GM23338 (cell line): ENCODE measurements at regions not wholly inside any gene's neighbourhood (a gene's known extent, or its start where the extent isn't known, plus 50 kb on each side); places are given as distances from the start of the nearest gene placed in this dataset.

Experiments used
- ATAC-seq: fragments of 200-7000 bp; cut with Tn5 transposase; 3 replicates; pipeline ENCODE4 v1.9.1; 2020
- DNase-seq: peaks from one replicate; pipeline ENCODE4 v3.0.0-alpha.2; 2015; ENCODE audit warnings: low spot score
- H2AFZ ChIP-seq: fragments of 200-600 bp; sonication (generic); 2 replicates; pipeline ENCODE4 v1.8.0; 2016; ENCODE audit warnings: antibody characterized with exemption, mild to moderate bottlenecking, moderate library complexity
- H3F3A ChIP-seq: fragments of 200-600 bp; sonication (generic); replicated peaks from 2 replicates; pipeline ENCODE4 v1.8.0; 2017; ENCODE audit warnings: antibody characterized with exemption, mixed run types, low read depth
- H3K27ac ChIP-seq: fragments of 200-600 bp; sonication (generic); 2 replicates; pipeline ENCODE4 v1.6.1; 2016; ENCODE audit warnings: low read depth
- H3K27me3 ChIP-seq: fragments of 200-600 bp; sonication (generic); 2 replicates; pipeline ENCODE4 v1.8.0; 2016; ENCODE audit warnings: mild to moderate bottlenecking, mixed run types, moderate library complexity; ENCODE audit not compliant: insufficient read depth
- H3K36me3 ChIP-seq: fragments of 200-600 bp; sonication (generic); 2 replicates; pipeline ENCODE4 v1.8.0; 2016; ENCODE audit warnings: mild to moderate bottlenecking; ENCODE audit not compliant: insufficient read depth
- H3K4me1 ChIP-seq: fragments of 200-600 bp; sonication (generic); 2 replicates; pipeline ENCODE4 v1.8.0; 2016; ENCODE audit warnings: mild to moderate bottlenecking, moderate library complexity; ENCODE audit not compliant: insufficient read depth
- H3K4me2 ChIP-seq: fragments of 200-600 bp; sonication (generic); 2 replicates; pipeline ENCODE4 v1.7.1; 2017; ENCODE audit warnings: mixed run types
- H3K4me3 ChIP-seq: fragments of 200-600 bp; sonication (generic); 2 replicates; pipeline ENCODE4 v1.6.1; 2016; ENCODE audit warnings: mixed run types
- H3K79me2 ChIP-seq: fragments of 200-600 bp; sonication (generic); replicated peaks from 2 replicates; pipeline ENCODE4 v1.8.0; 2017; ENCODE audit warnings: mild to moderate bottlenecking; ENCODE audit not compliant: insufficient read depth
- H3K9me2 ChIP-seq: fragments of 200-600 bp; sonication (generic); 2 replicates; pipeline ENCODE4 v1.8.0; 2017; ENCODE audit not compliant: insufficient read depth
- H4K20me1 ChIP-seq: fragments of 200-600 bp; sonication (generic); replicated peaks from 2 replicates; pipeline ENCODE4 v1.8.0; 2017; ENCODE audit warnings: mild to moderate bottlenecking; ENCODE audit not compliant: insufficient read depth
- H3K27ac Mint-ChIP-seq: 2 replicates; pipeline ENCODE4 v1.8.0; 2020; ENCODE audit warnings: inconsistent platforms, mild to moderate bottlenecking, moderate library complexity, mixed read lengths
- H3K27me3 Mint-ChIP-seq: 3 replicates; pipeline ENCODE4 v1.8.0; 2022; ENCODE audit warnings: low read depth, mild to moderate bottlenecking, moderate library complexity, mixed read lengths, inconsistent platforms; ENCODE audit not compliant: insufficient read depth, poor library complexity
- H3K36me3 Mint-ChIP-seq: 3 replicates; pipeline ENCODE4 v1.8.0; 2021; ENCODE audit warnings: low read depth, mild to moderate bottlenecking, inconsistent platforms, moderate library complexity, mixed read lengths
- H3K4me1 Mint-ChIP-seq: 3 replicates; pipeline ENCODE4 v1.8.0; 2020; ENCODE audit warnings: mild to moderate bottlenecking, inconsistent platforms, mixed read lengths
- H3K4me3 Mint-ChIP-seq: 3 replicates; pipeline ENCODE4 v1.8.0; 2021; ENCODE audit warnings: moderate library complexity, mild to moderate bottlenecking, inconsistent platforms, mixed read lengths
- H3K9me3 Mint-ChIP-seq: 3 replicates; pipeline ENCODE4 v1.8.0; 2020; ENCODE audit warnings: moderate library complexity, mild to moderate bottlenecking, inconsistent platforms, mixed read lengths
- CREB1 ChIP-seq: fragments of 250-450 bp; sonication (Bioruptor Pico); IDR thresholded peaks from 2 replicates; pipeline ENCODE4 v1.5.0; 2020; ENCODE audit warnings: low read depth, mild to moderate bottlenecking, moderate library complexity
- CTCF ChIP-seq, 2 experiments: fragments of 200-600 bp in 1 of 2; sonication (generic) in 1 of 2; conservative IDR thresholded peaks; 2 replicates each; pipeline versions ENCODE4 v1.5.1 to v1.6.1; 2016 to 2017; ENCODE audit warnings: antibody characterized with exemption in 2 of 2, low read depth in 2 of 2, mild to moderate bottlenecking in 2 of 2, moderate library complexity in 1 of 2
- ETS1 ChIP-seq: IDR thresholded peaks from 2 replicates; pipeline ENCODE4 v1.6.1; 2016; ENCODE audit warnings: antibody characterized with exemption
- EZH2 ChIP-seq: fragments of 200-600 bp; sonication (generic); IDR thresholded peaks from one replicate; pipeline ENCODE4 v1.8.0; 2017; ENCODE audit warnings: antibody characterized with exemption, mild to moderate bottlenecking, low read depth; ENCODE audit not compliant: unreplicated experiment
- JUNB ChIP-seq: IDR thresholded peaks from one replicate; pipeline ENCODE4 v1.6.1; 2016; ENCODE audit warnings: antibody characterized with exemption; ENCODE audit not compliant: unreplicated experiment
- NANOG ChIP-seq: IDR thresholded peaks from 2 replicates; pipeline ENCODE4 v1.6.1; 2016; ENCODE audit warnings: antibody characterized with exemption, borderline replicate concordance
- POLR2AphosphoS5 ChIP-seq: IDR thresholded peaks from 2 replicates; pipeline ENCODE4 v1.6.1; 2016; ENCODE audit warnings: antibody characterized with exemption, low read depth
- REST ChIP-seq: IDR thresholded peaks from one replicate; pipeline ENCODE4 v1.6.1; 2018; ENCODE audit warnings: antibody characterized with exemption; ENCODE audit not compliant: unreplicated experiment
- ZNF114 ChIP-seq: fragments of 250-450 bp; sonication (Bioruptor Pico); IDR thresholded peaks from 2 replicates; pipeline ENCODE4 v1.5.0; 2020; ENCODE audit warnings: mild to moderate bottlenecking, moderate library complexity
- ZNF331 ChIP-seq: fragments of 250-450 bp; sonication (Bioruptor Pico); IDR thresholded peaks from 2 replicates; pipeline ENCODE4 v1.5.0; 2020; ENCODE audit warnings: low read depth, mild to moderate bottlenecking, moderate library complexity

- no peaks in the 10 kb centered on the region for H3F3A ChIP-seq
- peak; percentile 41; the same call in 1 of the 3 replicates for ATAC-seq
- no peak overlapping the region for H2AFZ ChIP-seq
- Mint-ChIP-seq H3K4me3 (no peak overlapping the region), H3K9me3 (peaks cover 2% of the 10 kb centered on the region; the same call in 1 of the 3 replicates), H3K36me3 (no peaks in the 10 kb centered on the region), H3K27me3 (peaks cover 2% of the 10 kb centered on the region), H3K27ac (no peak overlapping the region), H3K4me1 (no peaks in the 10 kb centered on the region)
- H3K4me2 ChIP-seq = no peak overlapping the region
- no peaks in the 10 kb centered on the region for H4K20me1 ChIP-seq
- no peak overlapping the region for H3K4me3 ChIP-seq
- H3K36me3 ChIP-seq = no peaks in the 10 kb centered on the region
- no peaks in the 10 kb centered on the region for H3K79me2 ChIP-seq
- H3K9me2 ChIP-seq = 0 out of 2 replicates have a peak, but pooled peaks cover 4% of the 10 kb centered on the region
- peak; percentile 48 for DNase-seq
- no peaks in the 10 kb centered on the region for H3K27me3 ChIP-seq
- H3K4me1 ChIP-seq = no peaks in the 10 kb centered on the region
- no peak overlapping the region for H3K27ac ChIP-seq
- TF ChIP-seq POLR2AphosphoS5 (no peak), ZNF114 (CRISPR knock-in tag) (no peak), JUNB (no peak), CREB1 (CRISPR knock-in tag) (no peak), CTCF (conservative IDR thresholded peaks at IDR 0.05; ENCODE audit: low read depth in 2 of 2) (peak; percentile 67 to 75)
Measured at GRCh38 chr5:8585230-8586018, 716.5 kb downstream of the MTRR start.

GRCh38 chr5:8590959-8591358, 722.0 kb downstream of the MTRR start:
- H3K4me3 Mint-ChIP-seq = no peak overlapping the region
- DNase-seq = no peak
- peaks cover 5% of the 10 kb centered on the region; the same call in 2 of the 3 replicates for H3K4me1 Mint-ChIP-seq
- H3F3A ChIP-seq = no peaks in the 10 kb centered on the region
- peaks cover 2% of the 10 kb centered on the region; the same call in 1 of the 3 replicates for H3K9me3 Mint-ChIP-seq
- peaks cover 3% of the 10 kb centered on the region for H3K27me3 Mint-ChIP-seq
- H4K20me1 ChIP-seq = no peaks in the 10 kb centered on the region
- no peak overlapping the region for H2AFZ ChIP-seq
- H3K27ac ChIP-seq = no peak overlapping the region
- H3K4me3 ChIP-seq = no peak overlapping the region
- ATAC-seq = no peak
- no peaks in the 10 kb centered on the region for H3K27me3 ChIP-seq
- peaks cover 4% of the 10 kb centered on the region; the same call in 1 of the 2 replicates for H3K9me2 ChIP-seq
- H3K27ac Mint-ChIP-seq = no peak overlapping the region
- H3K79me2 ChIP-seq = no peaks in the 10 kb centered on the region
- no peaks in the 10 kb centered on the region for H3K36me3 Mint-ChIP-seq
- H3K4me1 ChIP-seq = no peaks in the 10 kb centered on the region
- H3K4me2 ChIP-seq = no peak overlapping the region
- no peaks in the 10 kb centered on the region for H3K36me3 ChIP-seq
- TF ChIP-seq EZH2 (no peak), ETS1 (no peak), NANOG (no peak), CREB1 (CRISPR knock-in tag) (no peak), REST (no peak), JUNB (no peak), ZNF331 (CRISPR knock-in tag) (no peak)
